WTC11 (cell line): ENCODE measurements at regions not wholly inside any gene's neighbourhood (a gene's known extent, or its start where the extent isn't known, plus 50 kb on each side); places are given as distances from the start of the nearest gene placed in this dataset.

Experiments
- CBFB ChIP-seq: sonication (generic); formaldehyde crosslinking; IDR thresholded peaks from 2 replicates; pipeline ENCODE4 v1.8.1; 2022; ENCODE audit warnings: mild to moderate bottlenecking, low read depth, missing genetic modification reagents
- CREM ChIP-seq: sonication (generic); formaldehyde crosslinking; IDR thresholded peaks from 2 replicates; pipeline ENCODE4 v1.8.1; 2022; ENCODE audit warnings: mild to moderate bottlenecking, missing genetic modification reagents, moderate library complexity
- CTCF ChIP-seq: fragments of 200-600 bp; IDR thresholded peaks from 2 replicates; pipeline ENCODE4 v1.8.0; 2022; ENCODE audit warnings: antibody characterized with exemption
- ESRRA ChIP-seq: sonication (generic); formaldehyde crosslinking; IDR thresholded peaks from 2 replicates; pipeline ENCODE4 v1.8.1; 2022; ENCODE audit warnings: mild to moderate bottlenecking, missing genetic modification reagents, borderline replicate concordance
- NFATC4 ChIP-seq: fragments of 250-450 bp; sonication (Bioruptor Pico); IDR thresholded peaks from 2 replicates; pipeline ENCODE4 v1.9.0; 2021; ENCODE audit warnings: mild to moderate bottlenecking
- SP1 ChIP-seq: sonication (generic); formaldehyde crosslinking; conservative IDR thresholded peaks from 2 replicates; pipeline ENCODE4 v1.8.1; 2022; ENCODE audit warnings: missing genetic modification reagents
- USF2 ChIP-seq: sonication (generic); formaldehyde crosslinking; IDR thresholded peaks from 2 replicates; pipeline ENCODE4 v1.8.1; 2023; ENCODE audit warnings: mild to moderate bottlenecking, missing genetic modification reagents, moderate library complexity
- ZBTB43 ChIP-seq: sonication (generic); formaldehyde crosslinking; IDR thresholded peaks from 2 replicates; pipeline ENCODE4 v1.8.1; 2023; ENCODE audit warnings: mild to moderate bottlenecking, missing genetic modification reagents

- no peak for TF ChIP-seq NFATC4
- TF ChIP-seq CTCF, result no peak
- TF ChIP-seq SP1 (CRISPR knock-in tag), result no peak
- TF ChIP-seq ESRRA, result no peak
- TF ChIP-seq CBFB (CRISPR knock-in tag), result no peak
- TF ChIP-seq CREM, result no peak
- TF ChIP-seq USF2, result no peak
- TF ChIP-seq ZBTB43 (CRISPR knock-in tag), result no peak
Observed at GRCh38 chr10:128529225-128529624, 403.0 kb upstream of the MKI67 start.
